HL-60 (cell line): ENCODE measurements at regions not wholly inside any gene's neighbourhood (a gene's known extent, or its start where the extent isn't known, plus 50 kb on each side); places are given as distances from the start of the nearest gene placed in this dataset.

Source experiments
- DNase-seq, 2 experiments: peaks; one replicate each; pipeline ENCODE4 v3.0.0-alpha.2; 2010 to 2020; ENCODE audit warnings: low read depth in 1 of 2, low spot score in 1 of 2
- H3K27ac ChIP-seq: fragments of 250-450 bp; sonication (Bioruptor Pico); replicated peaks from 2 replicates; pipeline ENCODE4 v1.5.1; 2020; ENCODE audit warnings: mild to moderate bottlenecking, moderate library complexity
- H3K27me3 ChIP-seq: fragments of 250-450 bp; sonication (Bioruptor Pico); 2 replicates; pipeline ENCODE4 v1.5.1; 2021; ENCODE audit warnings: mild to moderate bottlenecking, moderate library complexity; ENCODE audit not compliant: insufficient read depth, poor library complexity, severe bottlenecking
- H3K4me3 ChIP-seq: replicated peaks from 2 replicates; pipeline ENCODE4 v1.5.1; 2011; ENCODE audit warnings: mild to moderate bottlenecking, control low read depth, low read length; ENCODE audit not compliant: insufficient read depth
- GABPA ChIP-seq: IDR thresholded peaks from 2 replicates; pipeline ENCODE4 v1.6.1; 2012; ENCODE audit warnings: low read depth
- POLR2AphosphoS5 ChIP-seq: IDR thresholded peaks from 2 replicates; pipeline ENCODE4 v1.6.1; 2012; ENCODE audit warnings: low read depth
- SPI1 ChIP-seq: IDR thresholded peaks from 2 replicates; pipeline ENCODE4 v1.6.1; 2012; ENCODE audit warnings: low read depth, mild to moderate bottlenecking, borderline replicate concordance
- TF ChIP-seq, protein P1 (sequence below): IDR thresholded peaks from one replicate; pipeline ENCODE4 v1.5.1; 2011; ENCODE audit warnings: low read length, control low read depth, inconsistent platforms; ENCODE audit not compliant: insufficient read depth
- TF ChIP-seq, protein P2 (sequence below): IDR thresholded peaks from 2 replicates; pipeline ENCODE4 v1.6.1; 2012; ENCODE audit warnings: low read depth; ENCODE audit not compliant: insufficient replicate concordance

- H3K27me3 ChIP-seq: no peaks in the 10 kb centered on the region
- TF ChIP-seq SPI1: no peak
- no peak for TF ChIP-seq GABPA
- TF ChIP-seq, protein P1, sequence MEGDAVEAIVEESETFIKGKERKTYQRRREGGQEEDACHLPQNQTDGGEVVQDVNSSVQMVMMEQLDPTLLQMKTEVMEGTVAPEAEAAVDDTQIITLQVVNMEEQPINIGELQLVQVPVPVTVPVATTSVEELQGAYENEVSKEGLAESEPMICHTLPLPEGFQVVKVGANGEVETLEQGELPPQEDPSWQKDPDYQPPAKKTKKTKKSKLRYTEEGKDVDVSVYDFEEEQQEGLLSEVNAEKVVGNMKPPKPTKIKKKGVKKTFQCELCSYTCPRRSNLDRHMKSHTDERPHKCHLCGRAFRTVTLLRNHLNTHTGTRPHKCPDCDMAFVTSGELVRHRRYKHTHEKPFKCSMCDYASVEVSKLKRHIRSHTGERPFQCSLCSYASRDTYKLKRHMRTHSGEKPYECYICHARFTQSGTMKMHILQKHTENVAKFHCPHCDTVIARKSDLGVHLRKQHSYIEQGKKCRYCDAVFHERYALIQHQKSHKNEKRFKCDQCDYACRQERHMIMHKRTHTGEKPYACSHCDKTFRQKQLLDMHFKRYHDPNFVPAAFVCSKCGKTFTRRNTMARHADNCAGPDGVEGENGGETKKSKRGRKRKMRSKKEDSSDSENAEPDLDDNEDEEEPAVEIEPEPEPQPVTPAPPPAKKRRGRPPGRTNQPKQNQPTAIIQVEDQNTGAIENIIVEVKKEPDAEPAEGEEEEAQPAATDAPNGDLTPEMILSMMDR: no peak
- TF ChIP-seq, protein P2, sequence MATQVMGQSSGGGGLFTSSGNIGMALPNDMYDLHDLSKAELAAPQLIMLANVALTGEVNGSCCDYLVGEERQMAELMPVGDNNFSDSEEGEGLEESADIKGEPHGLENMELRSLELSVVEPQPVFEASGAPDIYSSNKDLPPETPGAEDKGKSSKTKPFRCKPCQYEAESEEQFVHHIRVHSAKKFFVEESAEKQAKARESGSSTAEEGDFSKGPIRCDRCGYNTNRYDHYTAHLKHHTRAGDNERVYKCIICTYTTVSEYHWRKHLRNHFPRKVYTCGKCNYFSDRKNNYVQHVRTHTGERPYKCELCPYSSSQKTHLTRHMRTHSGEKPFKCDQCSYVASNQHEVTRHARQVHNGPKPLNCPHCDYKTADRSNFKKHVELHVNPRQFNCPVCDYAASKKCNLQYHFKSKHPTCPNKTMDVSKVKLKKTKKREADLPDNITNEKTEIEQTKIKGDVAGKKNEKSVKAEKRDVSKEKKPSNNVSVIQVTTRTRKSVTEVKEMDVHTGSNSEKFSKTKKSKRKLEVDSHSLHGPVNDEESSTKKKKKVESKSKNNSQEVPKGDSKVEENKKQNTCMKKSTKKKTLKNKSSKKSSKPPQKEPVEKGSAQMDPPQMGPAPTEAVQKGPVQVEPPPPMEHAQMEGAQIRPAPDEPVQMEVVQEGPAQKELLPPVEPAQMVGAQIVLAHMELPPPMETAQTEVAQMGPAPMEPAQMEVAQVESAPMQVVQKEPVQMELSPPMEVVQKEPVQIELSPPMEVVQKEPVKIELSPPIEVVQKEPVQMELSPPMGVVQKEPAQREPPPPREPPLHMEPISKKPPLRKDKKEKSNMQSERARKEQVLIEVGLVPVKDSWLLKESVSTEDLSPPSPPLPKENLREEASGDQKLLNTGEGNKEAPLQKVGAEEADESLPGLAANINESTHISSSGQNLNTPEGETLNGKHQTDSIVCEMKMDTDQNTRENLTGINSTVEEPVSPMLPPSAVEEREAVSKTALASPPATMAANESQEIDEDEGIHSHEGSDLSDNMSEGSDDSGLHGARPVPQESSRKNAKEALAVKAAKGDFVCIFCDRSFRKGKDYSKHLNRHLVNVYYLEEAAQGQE: no peak
- no peak for TF ChIP-seq POLR2AphosphoS5
- H3K27ac ChIP-seq: no peak overlapping the region
- no peak for DNase-seq
- no peak overlapping the region for H3K4me3 ChIP-seq
These were observed 120.3 kb upstream of the FTMT start for GRCh38 chr5:121731377-121731776.

DNA sequence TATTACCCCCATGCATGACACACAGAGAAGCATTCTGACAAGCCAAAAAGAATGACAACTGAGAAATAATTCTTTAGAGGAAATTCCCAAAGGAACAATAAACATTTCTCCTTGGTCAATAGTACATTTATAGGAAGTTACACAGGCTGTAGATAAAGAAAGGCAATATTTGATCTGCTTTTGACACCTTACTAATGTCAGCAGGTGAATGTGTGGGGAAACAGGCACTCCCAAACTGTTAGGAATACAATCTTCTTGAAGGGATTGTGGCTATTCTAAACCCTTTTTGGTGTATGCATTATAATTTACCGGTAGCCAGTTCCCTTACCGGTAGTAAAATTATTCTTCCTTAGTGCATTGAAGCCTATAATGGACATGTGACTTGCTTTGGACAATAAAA is 116.1 kb upstream of the FTMT start:
- TF ChIP-seq POLR2AphosphoS5 (no peak), GABPA (no peak), SPI1 (no peak)
- TF ChIP-seq, protein P2: no peak
- TF ChIP-seq, protein P1: no peak
- DNase-seq: no peak
- Histone ChIP-seq H3K4me3 (no peak overlapping the region), H3K27ac (no peak overlapping the region), H3K27me3 (no peaks in the 10 kb centered on the region)

- no peak for DNase-seq
- TF ChIP-seq GABPA (no peak), POLR2AphosphoS5 (no peak), SPI1 (no peak)
- TF ChIP-seq, protein P1: no peak
- TF ChIP-seq, protein P2: no peak
- Histone ChIP-seq H3K27me3 (no peaks in the 10 kb centered on the region), H3K4me3 (no peak overlapping the region), H3K27ac (no peak overlapping the region)
These were observed 114.6 kb upstream of the FTMT start for GRCh38 chr5:121737120-121737519.
